Large intestine (tissue), 3 donors: ENCODE measurements at regions not wholly inside any gene's neighbourhood (a gene's known extent, or its start where the extent isn't known, plus 50 kb on each side); places are given as distances from the start of the nearest gene placed in this dataset.
"Not testable (repeated sequence)": the region's sequence is repeated elsewhere in the genome, so short reads cannot be mapped to it uniquely, and the experiment has no call there.

Experiments used
- DNase-seq, 2 donors: peaks; one replicate each; pipeline versions ENCODE4 v3.0.0 to v3.0.0-alpha.2; 2013
- H3K27ac ChIP-seq: one replicate; pipeline ENCODE4 v1.5.1; 2013; ENCODE audit warnings: low read length
- H3K27me3 ChIP-seq: 2 replicates; pipeline ENCODE4 v1.6.1; 2013; ENCODE audit warnings: low read length; ENCODE audit not compliant: control insufficient read depth, insufficient read depth
- H3K36me3 ChIP-seq: 2 replicates; pipeline ENCODE4 v1.6.1; 2013; ENCODE audit warnings: low read length; ENCODE audit not compliant: control insufficient read depth, insufficient read depth
- H3K4me1 ChIP-seq: one replicate; pipeline ENCODE4 v1.6.1; 2013; ENCODE audit warnings: low read length; ENCODE audit not compliant: control insufficient read depth, insufficient read depth
- H3K4me3 ChIP-seq: one replicate; pipeline ENCODE4 v1.5.1; 2013; ENCODE audit warnings: low read length
- H3K9me3 ChIP-seq: one replicate; pipeline ENCODE4 v1.6.1; 2013; ENCODE audit warnings: mild to moderate bottlenecking, low read depth, low read length, moderate library complexity; ENCODE audit not compliant: control insufficient read depth
- WGBS: methylation state at CpG from one replicate; pipeline ENCODE4 v1.1.5; 2013; ENCODE audit warnings: low lambda C conversion rate; ENCODE audit not compliant: insufficient coverage; 5-methylcytosine and 5-hydroxymethylcytosine counted together

DNA sequence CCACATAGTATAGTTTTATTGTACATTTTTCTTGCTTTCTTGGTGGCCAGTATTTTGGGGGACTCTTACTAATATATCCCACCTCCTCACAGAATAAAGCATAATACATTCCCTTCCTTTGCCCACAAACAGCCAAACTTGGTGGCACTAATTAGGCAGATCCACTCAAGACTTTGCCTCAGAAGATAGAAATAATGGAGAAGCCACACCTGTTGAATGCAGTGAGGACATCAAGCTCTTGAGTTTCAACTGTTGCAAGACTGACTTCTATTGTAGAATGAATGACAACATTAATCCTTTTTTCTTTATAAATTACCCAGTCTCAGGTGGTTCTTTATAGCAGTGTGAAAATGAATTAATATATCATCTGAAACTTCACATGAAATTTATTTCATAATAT, 1183.6 kb upstream of the ATXN8OS start:
- no peak overlapping the region for H3K27ac ChIP-seq
- H3K4me1 ChIP-seq = no peaks in the 10 kb centered on the region
- no peaks in the 10 kb centered on the region for H3K27me3 ChIP-seq
- H3K9me3 ChIP-seq = no peaks in the 10 kb centered on the region
- no peak overlapping the region for H3K4me3 ChIP-seq
- H3K36me3 ChIP-seq = no peaks in the 10 kb centered on the region
- DNase-seq = no peak

DNA sequence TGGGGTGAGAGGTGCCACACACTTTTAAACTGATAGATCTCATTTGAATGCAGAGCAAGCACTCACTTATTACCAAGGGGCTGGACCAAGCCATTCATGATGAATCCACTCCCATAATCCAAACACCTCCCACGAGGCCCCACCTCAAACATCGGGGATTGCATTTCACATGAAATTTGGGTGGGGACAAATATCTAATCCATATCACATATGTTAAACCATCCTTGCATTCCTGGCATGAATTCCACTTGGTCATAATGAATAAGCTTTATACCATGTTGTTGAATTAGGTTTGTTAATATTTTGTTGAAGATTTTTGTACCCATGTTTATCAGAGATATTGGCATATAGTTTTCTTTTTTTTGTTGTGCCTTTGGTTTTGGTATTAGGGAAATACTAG, 1198.7 kb upstream of the ATXN8OS start:
- Histone ChIP-seq H3K27ac (no peak overlapping the region), H3K4me1 (no peaks in the 10 kb centered on the region), H3K9me3 (no peaks in the 10 kb centered on the region), H3K4me3 (no peak overlapping the region), H3K27me3 (no peaks in the 10 kb centered on the region), H3K36me3 (no peaks in the 10 kb centered on the region)
- no CpG with 5 or more reads among the region's 2 CpGs for WGBS
- no peak for DNase-seq

DNA sequence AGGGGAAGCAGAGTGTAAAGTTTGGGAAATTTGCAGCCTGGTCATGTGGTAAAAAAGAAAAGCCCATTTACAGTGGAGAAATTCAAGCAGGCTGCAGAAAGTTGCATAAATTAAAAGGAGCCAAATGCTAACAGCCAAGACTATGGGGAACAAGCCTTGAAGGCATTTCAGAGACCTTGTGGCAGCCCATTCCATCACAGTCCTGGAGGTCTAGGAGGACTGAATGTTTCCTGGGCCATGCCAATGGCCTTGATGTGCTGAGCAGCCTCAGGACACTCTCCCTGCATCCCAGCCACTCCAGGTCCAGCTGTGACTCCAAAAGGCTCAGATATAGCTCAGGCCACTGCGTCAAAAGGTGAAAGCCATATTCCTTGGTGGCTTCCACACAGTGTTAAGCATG, 1202.4 kb upstream of the ATXN8OS start:
- DNase-seq = no peak
- Histone ChIP-seq H3K4me1 (no peaks in the 10 kb centered on the region), H3K27me3 (no peaks in the 10 kb centered on the region)

DNA sequence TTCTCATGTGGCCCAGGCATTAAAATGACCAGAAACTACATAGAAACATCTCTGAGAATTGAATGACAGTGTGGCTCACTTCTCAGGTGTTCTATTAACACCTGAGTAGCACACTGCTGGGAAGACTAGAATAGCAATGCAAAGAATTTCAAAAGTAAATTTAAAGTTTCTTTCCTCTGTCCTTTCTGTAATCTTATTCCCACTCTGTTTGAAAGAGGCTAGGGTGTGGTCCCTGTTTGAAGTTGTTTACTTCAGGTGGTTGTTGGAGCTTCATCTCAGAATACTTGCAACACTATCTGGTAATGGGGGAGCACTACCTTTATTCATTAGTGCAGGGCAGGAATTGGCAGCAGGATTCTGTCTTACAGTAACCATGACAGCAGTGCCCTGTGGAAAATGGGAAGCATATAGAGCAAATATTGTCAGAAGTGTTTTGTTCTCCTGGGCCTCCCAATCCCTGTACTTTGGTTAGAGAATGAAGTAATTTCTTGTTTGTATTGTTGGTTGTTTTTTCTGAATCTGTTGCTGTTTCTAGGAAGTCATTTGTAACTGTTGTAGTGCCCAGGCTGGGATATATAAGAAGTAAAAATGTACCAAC, 1210.2 kb upstream of the ATXN8OS start:
- Histone ChIP-seq H3K36me3 (no peaks in the 10 kb centered on the region), H3K27me3 (no peaks in the 10 kb centered on the region), H3K9me3 (no peaks in the 10 kb centered on the region), H3K4me1 (no peaks in the 10 kb centered on the region), H3K27ac (no peak overlapping the region), H3K4me3 (no peak overlapping the region)
- no peak for DNase-seq

More for the DNA sequence above, 1202.4 kb upstream of the ATXN8OS start:
- Histone ChIP-seq H3K9me3 (no peaks in the 10 kb centered on the region), H3K36me3 (no peaks in the 10 kb centered on the region), H3K27ac (no peak overlapping the region), H3K4me3 (no peak overlapping the region)
- no CpG with 5 or more reads among the region's 1 CpG for whole genome bisulfite sequencing

DNA sequence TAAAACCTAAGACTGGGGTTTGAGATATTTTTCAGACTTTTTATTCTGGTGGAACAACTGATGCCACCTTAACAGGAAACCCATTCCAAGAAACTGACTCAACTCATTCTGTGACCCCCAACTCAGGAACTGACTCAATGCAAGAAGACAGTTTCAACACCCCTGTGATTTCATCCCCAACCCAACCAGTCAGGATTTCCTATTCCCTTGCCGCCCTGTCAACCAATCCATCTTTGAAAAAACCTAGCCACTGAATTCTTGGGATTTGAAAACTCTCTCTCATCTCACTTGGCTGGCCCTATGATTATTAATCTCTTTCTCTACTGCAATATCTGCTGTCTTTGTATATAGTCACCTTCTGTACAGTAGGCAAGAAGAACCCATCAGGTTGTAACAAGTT, 1211.9 kb upstream of the ATXN8OS start:
- Histone ChIP-seq H3K4me1 (no peaks in the 10 kb centered on the region), H3K27ac (no peak overlapping the region), H3K4me3 (no peak overlapping the region), H3K9me3 (no peaks in the 10 kb centered on the region), H3K36me3 (no peaks in the 10 kb centered on the region), H3K27me3 (no peaks in the 10 kb centered on the region)
- DNase-seq = no peak
- no CpG with 5 or more reads among the region's 1 CpG for WGBS

DNA sequence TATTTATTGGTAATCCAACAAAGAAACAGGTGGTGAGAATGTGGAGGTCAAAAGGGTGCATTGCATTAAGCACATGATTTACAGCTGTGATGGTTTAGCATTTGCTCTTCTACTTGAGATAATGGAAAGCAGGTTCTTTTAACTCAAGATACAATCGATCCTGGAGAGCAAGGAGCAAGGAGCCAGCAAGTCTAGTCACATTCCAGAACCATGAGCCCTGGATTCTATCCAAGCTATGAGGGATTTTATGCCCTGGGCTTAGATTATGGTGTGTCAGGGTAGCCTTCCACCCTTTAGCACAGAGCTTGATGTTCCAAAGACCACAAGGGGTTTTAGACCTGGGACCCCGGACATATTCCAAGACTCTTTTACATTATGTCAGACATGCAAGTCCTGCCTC, 1213.9 kb upstream of the ATXN8OS start:
- H3K9me3 ChIP-seq, H3K4me1 ChIP-seq, DNase-seq, H3K27me3 ChIP-seq, H3K27ac ChIP-seq, H3K36me3 ChIP-seq, H3K4me3 ChIP-seq: not testable (repeated sequence)
- no CpG with 5 or more reads among the region's 2 CpGs for WGBS

DNA sequence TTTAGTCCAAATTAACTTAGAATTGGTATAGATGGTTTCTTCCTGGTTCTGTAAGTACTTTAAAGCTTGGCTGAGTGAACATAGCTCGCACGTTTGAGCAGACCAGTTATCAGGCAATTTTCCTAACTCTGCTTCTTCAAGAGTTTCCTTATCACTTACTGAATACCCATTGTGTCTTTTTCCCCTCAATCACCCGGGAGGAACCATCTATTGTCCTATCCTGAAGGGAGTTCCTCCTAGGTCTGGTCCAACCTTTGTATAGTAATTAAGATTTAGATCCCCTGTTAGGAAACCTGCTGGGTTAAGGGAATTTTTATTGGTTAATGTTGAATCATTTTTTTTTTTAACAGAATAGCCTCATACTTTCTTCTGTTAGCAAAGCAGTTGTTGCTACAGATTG, 1215.0 kb upstream of the ATXN8OS start:
- H3K27ac ChIP-seq, DNase-seq, H3K27me3 ChIP-seq, H3K36me3 ChIP-seq, H3K4me1 ChIP-seq, H3K9me3 ChIP-seq, H3K4me3 ChIP-seq: not testable (repeated sequence)
- WGBS = 51% methylated on average over 3 of the region's 3 CpGs

DNA sequence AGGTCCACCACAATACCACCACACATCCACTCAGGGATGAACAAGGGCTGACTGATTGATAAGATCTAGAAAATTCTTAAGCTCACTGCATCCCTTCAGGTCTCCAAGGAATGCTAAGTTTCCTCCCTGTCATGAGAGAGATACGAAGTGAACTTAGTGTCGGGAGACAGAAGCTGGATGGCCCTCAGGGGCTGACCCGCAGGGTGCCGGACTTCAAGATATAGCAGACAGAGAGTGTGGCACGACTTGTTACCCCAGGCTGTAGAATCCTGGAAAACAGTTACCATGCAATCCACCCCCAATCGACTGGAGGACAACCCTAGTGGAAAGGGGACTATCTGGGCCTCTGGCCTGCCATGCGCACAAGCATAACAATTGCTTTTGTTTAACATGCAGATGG, 1217.5 kb upstream of the ATXN8OS start:
- H3K27ac ChIP-seq, H3K9me3 ChIP-seq, H3K27me3 ChIP-seq, H3K36me3 ChIP-seq, DNase-seq, H3K4me3 ChIP-seq, H3K4me1 ChIP-seq: not testable (repeated sequence)
- no CpG with 5 or more reads among the region's 7 CpGs for WGBS

DNA sequence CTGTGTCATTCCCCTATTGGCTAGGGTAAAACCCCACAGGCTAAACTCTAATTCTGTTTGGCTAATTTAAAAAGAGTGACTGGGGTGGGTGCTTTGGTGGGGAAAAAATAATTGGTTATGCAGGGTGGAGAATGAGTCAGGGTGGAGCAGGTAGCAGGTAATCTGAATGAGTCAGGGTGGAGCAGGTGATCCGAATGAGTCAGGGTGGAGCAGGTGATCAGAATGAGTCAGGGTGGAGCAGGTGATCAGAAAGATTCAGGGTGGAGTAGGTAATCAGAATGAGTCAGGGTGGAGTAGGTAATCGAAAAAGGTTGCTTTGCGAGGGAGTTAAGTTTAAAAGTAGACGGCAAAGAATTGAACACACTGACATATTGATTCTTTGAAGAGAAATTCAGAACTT, 1218.8 kb upstream of the ATXN8OS start:
- no peak overlapping the region for H3K27ac ChIP-seq
- WGBS = 83% methylated on average over 1 of the region's 4 CpGs
- DNase-seq = no peak

DNA sequence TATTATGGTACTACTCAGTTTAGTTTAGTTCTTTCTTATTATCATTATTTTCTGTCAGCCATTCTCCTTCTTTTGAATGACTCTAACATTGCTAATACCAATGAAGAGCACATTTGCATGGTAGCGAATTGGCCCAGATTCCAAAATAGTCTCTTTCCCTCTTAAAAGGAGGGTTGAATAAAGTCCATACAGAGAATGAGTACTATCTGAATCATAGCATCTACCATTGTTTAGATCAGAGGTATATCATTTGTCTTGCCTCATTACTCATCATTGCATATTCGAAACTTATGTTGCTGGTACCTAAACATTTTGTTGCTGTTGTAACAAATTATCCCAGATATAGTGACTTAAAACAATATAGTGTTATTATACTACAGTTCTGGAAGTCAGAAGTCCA, 1235.3 kb upstream of the ATXN8OS start:
- Histone ChIP-seq H3K4me1 (no peaks in the 10 kb centered on the region), H3K27me3 (no peaks in the 10 kb centered on the region), H3K36me3 (no peaks in the 10 kb centered on the region), H3K4me3 (no peak overlapping the region), H3K9me3 (no peaks in the 10 kb centered on the region), H3K27ac (no peak overlapping the region)
- no peak for DNase-seq
- no CpG with 5 or more reads among the region's 2 CpGs for WGBS

More for the DNA sequence above, 1218.8 kb upstream of the ATXN8OS start:
- Histone ChIP-seq H3K4me1 (no peaks in the 10 kb centered on the region), H3K4me3 (no peak overlapping the region), H3K9me3 (no peaks in the 10 kb centered on the region), H3K27me3 (no peaks in the 10 kb centered on the region), H3K36me3 (no peaks in the 10 kb centered on the region)

DNA sequence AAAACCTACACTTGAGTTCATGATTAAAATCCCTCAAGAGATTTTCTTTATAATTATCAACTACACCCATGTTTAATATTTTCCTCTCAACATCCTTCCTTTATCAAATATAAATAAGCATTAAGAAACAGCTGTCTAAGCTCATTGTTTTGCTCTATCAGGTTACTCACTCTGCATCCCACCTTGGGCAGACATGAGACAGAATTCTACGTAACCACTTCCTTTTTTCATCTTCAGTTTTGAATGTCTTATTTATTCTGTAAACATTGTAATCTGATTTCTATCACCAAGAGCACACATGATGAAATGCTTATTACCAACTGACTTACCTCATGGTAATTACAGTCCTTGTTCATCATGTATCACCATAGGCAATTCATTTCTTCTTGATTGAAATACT, 1256.6 kb upstream of the ATXN8OS start:
- H3K9me3 ChIP-seq = no peaks in the 10 kb centered on the region
- H3K27ac ChIP-seq = no peak overlapping the region
- no peaks in the 10 kb centered on the region for H3K36me3 ChIP-seq
- no peak for DNase-seq
- H3K4me1 ChIP-seq = no peaks in the 10 kb centered on the region
- WGBS = 30% methylated on average over 1 of the region's 1 CpG
- H3K27me3 ChIP-seq = no peaks in the 10 kb centered on the region
- H3K4me3 ChIP-seq = no peak overlapping the region
